ENCODE measurements at regions not wholly inside any gene's neighbourhood (a gene's known extent, or its start where the extent isn't known, plus 50 kb on each side); places are given as distances from the start of the nearest gene placed in this dataset.

DNA sequence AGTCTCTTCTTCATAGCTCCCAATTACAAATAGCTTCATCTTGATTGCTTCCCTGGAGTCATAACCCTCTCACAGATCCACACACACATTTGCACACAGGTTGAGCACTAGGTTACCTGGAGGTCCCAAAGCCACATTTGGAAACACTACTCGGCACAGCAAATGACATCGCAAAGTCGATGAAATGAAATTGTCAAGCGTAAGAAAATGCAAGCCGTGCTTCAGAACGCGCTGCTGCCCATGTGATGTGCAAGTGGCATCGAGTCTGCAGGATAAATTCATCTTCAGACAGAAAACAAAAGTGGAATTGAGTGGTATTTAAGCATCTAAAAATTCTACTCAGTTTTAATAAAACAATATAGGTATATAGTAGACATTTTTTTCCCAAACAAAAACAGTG lies 298.0 kb downstream of the TFAP2C start:
- no peaks in the 10 kb centered on the region for H3K79me2 ChIP-seq (ENCODE audit: low read length)
- H4K20me1 ChIP-seq (ENCODE audit: insufficient read depth, low read length) = no peaks in the 10 kb centered on the region
- no peak overlapping the region for H3K27ac ChIP-seq (ENCODE audit: low read length)
- H3K4me3 ChIP-seq (ENCODE audit: low read length) = no peak overlapping the region
- TF ChIP-seq EZH2phosphoT487 (IDR thresholded peaks at IDR 0.05; ENCODE audit: low read depth) (no peak), CTCF (IDR thresholded peaks at IDR 0.05; ENCODE audit: low read depth, low read length) (no peak)
- H2AFZ ChIP-seq (ENCODE audit: low read depth, low read length) = no peak overlapping the region
- no peaks in the 10 kb centered on the region for H3K36me3 ChIP-seq (replicated peaks; ENCODE audit: low read depth, low read length)
- no peaks in the 10 kb centered on the region for H3K9me3 ChIP-seq (ENCODE audit: insufficient read depth, low read length)
- no peak overlapping the region for H3K9ac ChIP-seq (ENCODE audit: low read length)
- peaks cover 35% of the 10 kb centered on the region for H3K27me3 ChIP-seq (ENCODE audit: low read depth, low read length)
- no peaks in the 10 kb centered on the region for H3K4me1 ChIP-seq (ENCODE audit: low read length)
- no peak overlapping the region for H3K4me2 ChIP-seq (ENCODE audit: low read length)

DNA sequence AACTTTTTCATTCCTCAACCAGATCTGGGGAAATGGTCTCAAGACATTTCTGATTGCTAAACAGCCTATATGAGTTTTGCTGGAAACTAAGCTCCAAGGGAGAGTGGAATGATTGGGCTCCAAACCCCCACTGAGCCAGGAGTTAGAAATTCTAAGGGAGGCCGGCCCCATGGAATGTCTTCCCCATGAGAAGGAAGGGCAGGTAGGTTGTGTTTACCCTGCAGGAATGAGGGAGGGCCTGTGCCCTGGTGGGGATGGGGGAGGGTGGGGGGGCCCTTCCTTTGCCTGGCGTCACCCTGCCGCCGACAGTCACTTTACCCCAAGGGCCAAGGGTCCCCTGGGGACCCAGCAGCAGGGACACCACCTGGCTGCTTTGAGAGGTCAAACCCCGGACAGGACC lies 298.9 kb downstream of the TFAP2C start:
- Histone ChIP-seq H3K4me3 (ENCODE audit: low read length) (no peak overlapping the region), H3K27me3 (ENCODE audit: low read depth, low read length) (peaks cover 35% of the 10 kb centered on the region), H3K36me3 (replicated peaks; ENCODE audit: low read depth, low read length) (no peaks in the 10 kb centered on the region)

DNA sequence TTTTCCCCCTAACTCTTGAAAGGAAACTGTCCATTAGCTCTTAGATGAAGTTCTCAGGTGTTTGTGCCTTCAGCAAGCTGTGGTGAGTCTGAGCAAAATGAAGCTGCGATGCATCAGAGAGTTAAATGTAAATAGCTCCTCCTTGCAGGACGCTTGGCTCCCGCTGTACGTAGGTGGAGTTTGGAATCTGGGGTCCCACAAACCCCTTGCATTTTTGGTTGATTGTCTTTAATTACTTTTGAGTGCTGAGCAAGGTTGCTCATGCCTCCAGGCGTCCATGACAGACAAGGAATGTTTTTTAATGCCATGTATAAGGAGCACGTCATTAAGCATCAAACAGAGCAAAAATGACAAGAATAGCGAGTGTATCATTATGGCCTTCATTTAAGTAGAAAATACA lies 300.5 kb downstream of the TFAP2C start:
- Histone ChIP-seq H3K36me3 (replicated peaks; ENCODE audit: low read depth, low read length) (no peaks in the 10 kb centered on the region), H3K27me3 (ENCODE audit: low read depth, low read length) (peaks cover 35% of the 10 kb centered on the region), H3K4me3 (ENCODE audit: low read length) (no peak overlapping the region), H2AFZ (ENCODE audit: low read depth, low read length) (no peak overlapping the region), H3K9ac (ENCODE audit: low read length) (no peak overlapping the region), H3K4me2 (ENCODE audit: low read length) (no peak overlapping the region), H3K4me1 (ENCODE audit: low read length) (no peaks in the 10 kb centered on the region), H4K20me1 (ENCODE audit: insufficient read depth, low read length) (no peaks in the 10 kb centered on the region), H3K9me3 (ENCODE audit: insufficient read depth, low read length) (no peaks in the 10 kb centered on the region), H3K79me2 (ENCODE audit: low read length) (no peaks in the 10 kb centered on the region), H3K27ac (ENCODE audit: low read length) (no peak overlapping the region)
- TF ChIP-seq EZH2phosphoT487 (IDR thresholded peaks at IDR 0.05; ENCODE audit: low read depth) = no peak
- no peak for TF ChIP-seq CTCF (IDR thresholded peaks at IDR 0.05; ENCODE audit: low read depth, low read length)

More for the DNA sequence above, 298.9 kb downstream of the TFAP2C start:
- H3K9me3 ChIP-seq (ENCODE audit: insufficient read depth, low read length) = no peaks in the 10 kb centered on the region
- no peak overlapping the region for H3K4me2 ChIP-seq (ENCODE audit: low read length)
- H2AFZ ChIP-seq (ENCODE audit: low read depth, low read length) = no peak overlapping the region
- H4K20me1 ChIP-seq (ENCODE audit: insufficient read depth, low read length) = no peaks in the 10 kb centered on the region
- H3K27ac ChIP-seq (ENCODE audit: low read length) = no peak overlapping the region
- TF ChIP-seq CTCF (IDR thresholded peaks at IDR 0.05; ENCODE audit: low read depth, low read length) (no peak), EZH2phosphoT487 (IDR thresholded peaks at IDR 0.05; ENCODE audit: low read depth) (no peak)
- no peaks in the 10 kb centered on the region for H3K79me2 ChIP-seq (ENCODE audit: low read length)
- no peak overlapping the region for H3K9ac ChIP-seq (ENCODE audit: low read length)
- H3K4me1 ChIP-seq (ENCODE audit: low read length) = no peaks in the 10 kb centered on the region

DNA sequence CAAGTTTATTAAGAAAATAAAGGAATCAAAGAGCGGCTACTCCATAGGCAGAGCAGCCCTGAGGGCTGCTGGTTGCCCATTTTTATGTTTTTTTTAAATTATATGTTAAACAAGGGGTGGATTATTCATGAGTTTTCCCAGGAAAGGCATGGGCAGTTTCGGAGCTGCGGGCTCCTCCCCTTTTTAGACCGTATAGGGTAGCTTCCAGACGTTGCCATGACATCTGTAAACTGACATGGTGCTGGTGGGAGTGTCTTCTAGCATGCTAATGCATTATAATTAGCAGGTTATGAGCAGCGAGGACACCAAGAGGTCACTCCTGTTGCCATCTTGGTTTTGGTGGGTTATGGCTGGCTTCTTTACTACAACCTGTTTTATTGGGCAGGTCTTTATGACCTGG lies 301.8 kb downstream of the TFAP2C start:
- Histone ChIP-seq H3K9me3 (ENCODE audit: insufficient read depth, low read length) (no peaks in the 10 kb centered on the region), H3K9ac (ENCODE audit: low read length) (no peak overlapping the region), H3K4me1 (ENCODE audit: low read length) (no peaks in the 10 kb centered on the region), H3K4me2 (ENCODE audit: low read length) (no peak overlapping the region), H3K36me3 (replicated peaks; ENCODE audit: low read depth, low read length) (no peaks in the 10 kb centered on the region), H3K79me2 (ENCODE audit: low read length) (no peaks in the 10 kb centered on the region), H4K20me1 (ENCODE audit: insufficient read depth, low read length) (no peaks in the 10 kb centered on the region), H3K27me3 (ENCODE audit: low read depth, low read length) (peaks cover 35% of the 10 kb centered on the region), H2AFZ (ENCODE audit: low read depth, low read length) (no peak overlapping the region), H3K4me3 (ENCODE audit: low read length) (no peak overlapping the region), H3K27ac (ENCODE audit: low read length) (no peak overlapping the region)
- no peak for TF ChIP-seq EZH2phosphoT487 (IDR thresholded peaks at IDR 0.05; ENCODE audit: low read depth)
- TF ChIP-seq CTCF (IDR thresholded peaks at IDR 0.05; ENCODE audit: low read depth, low read length) = no peak
